Astrocyte (in vitro differentiated cells and primary cell): ENCODE measurements at regions not wholly inside any gene's neighbourhood (a gene's known extent, or its start where the extent isn't known, plus 50 kb on each side); places are given as distances from the start of the nearest gene placed in this dataset.

Source experiments
- CTCF ChIP-seq: IDR thresholded peaks from 2 replicates; pipeline ENCODE4 v1.5.1; 2011; ENCODE audit warnings: low read depth, mild to moderate bottlenecking, inconsistent platforms, low read length, moderate library complexity; ENCODE audit not compliant: insufficient read depth
- EZH2 ChIP-seq: IDR thresholded peaks from 2 replicates; pipeline ENCODE4 v1.6.1; 2012; ENCODE audit warnings: mild to moderate bottlenecking, low read length, inconsistent platforms; ENCODE audit not compliant: insufficient read depth

DNA sequence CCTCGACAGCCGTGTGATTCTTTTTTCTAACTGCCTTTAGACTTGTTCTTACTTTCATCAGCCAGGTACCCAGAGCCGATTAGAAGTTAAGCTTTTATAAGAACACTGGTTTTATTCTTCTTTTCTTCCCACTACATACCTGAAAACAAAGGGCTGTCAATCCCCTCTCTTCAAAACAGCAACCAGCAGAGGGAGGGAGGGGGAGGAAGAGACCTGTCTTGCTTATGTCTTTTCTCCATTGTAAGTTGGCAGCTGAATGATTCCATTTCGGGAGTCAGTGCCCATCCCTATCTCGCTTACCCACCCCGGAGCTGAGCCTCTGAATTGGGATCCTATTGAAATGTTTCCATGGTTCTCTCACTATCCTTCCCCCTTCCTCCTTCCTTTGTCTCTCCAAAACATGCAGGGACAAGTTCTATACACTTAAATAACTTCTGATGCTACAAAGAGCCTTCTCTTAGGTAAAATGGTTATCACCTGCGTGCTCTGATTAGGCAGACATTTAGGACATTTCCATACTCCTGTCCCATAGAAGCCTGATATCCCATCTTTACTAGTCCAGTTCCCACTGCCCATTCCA lies 83.9 kb upstream of the WWC1 start:
- no peak for TF ChIP-seq CTCF
- no peak for TF ChIP-seq EZH2
